GM23338 (cell line): ENCODE measurements at regions not wholly inside any gene's neighbourhood (a gene's known extent, or its start where the extent isn't known, plus 50 kb on each side); places are given as distances from the start of the nearest gene placed in this dataset.

Source experiments
- ATAC-seq: fragments of 200-7000 bp; cut with Tn5 transposase; 3 replicates; pipeline ENCODE4 v1.9.1; 2020
- DNase-seq: peaks from one replicate; pipeline ENCODE4 v3.0.0-alpha.2; 2015; ENCODE audit warnings: low spot score
- H2AFZ ChIP-seq: fragments of 200-600 bp; sonication (generic); 2 replicates; pipeline ENCODE4 v1.8.0; 2016; ENCODE audit warnings: antibody characterized with exemption, mild to moderate bottlenecking, moderate library complexity
- H3F3A ChIP-seq: fragments of 200-600 bp; sonication (generic); replicated peaks from 2 replicates; pipeline ENCODE4 v1.8.0; 2017; ENCODE audit warnings: antibody characterized with exemption, mixed run types, low read depth
- H3K27ac ChIP-seq: fragments of 200-600 bp; sonication (generic); 2 replicates; pipeline ENCODE4 v1.6.1; 2016; ENCODE audit warnings: low read depth
- H3K27me3 ChIP-seq: fragments of 200-600 bp; sonication (generic); 2 replicates; pipeline ENCODE4 v1.8.0; 2016; ENCODE audit warnings: mild to moderate bottlenecking, mixed run types, moderate library complexity; ENCODE audit not compliant: insufficient read depth
- H3K36me3 ChIP-seq: fragments of 200-600 bp; sonication (generic); 2 replicates; pipeline ENCODE4 v1.8.0; 2016; ENCODE audit warnings: mild to moderate bottlenecking; ENCODE audit not compliant: insufficient read depth
- H3K4me1 ChIP-seq: fragments of 200-600 bp; sonication (generic); 2 replicates; pipeline ENCODE4 v1.8.0; 2016; ENCODE audit warnings: mild to moderate bottlenecking, moderate library complexity; ENCODE audit not compliant: insufficient read depth
- H3K4me2 ChIP-seq: fragments of 200-600 bp; sonication (generic); 2 replicates; pipeline ENCODE4 v1.7.1; 2017; ENCODE audit warnings: mixed run types
- H3K4me3 ChIP-seq: fragments of 200-600 bp; sonication (generic); 2 replicates; pipeline ENCODE4 v1.6.1; 2016; ENCODE audit warnings: mixed run types
- H3K79me2 ChIP-seq: fragments of 200-600 bp; sonication (generic); replicated peaks from 2 replicates; pipeline ENCODE4 v1.8.0; 2017; ENCODE audit warnings: mild to moderate bottlenecking; ENCODE audit not compliant: insufficient read depth
- H3K9me2 ChIP-seq: fragments of 200-600 bp; sonication (generic); 2 replicates; pipeline ENCODE4 v1.8.0; 2017; ENCODE audit not compliant: insufficient read depth
- H4K20me1 ChIP-seq: fragments of 200-600 bp; sonication (generic); replicated peaks from 2 replicates; pipeline ENCODE4 v1.8.0; 2017; ENCODE audit warnings: mild to moderate bottlenecking; ENCODE audit not compliant: insufficient read depth
- H3K27ac Mint-ChIP-seq: 2 replicates; pipeline ENCODE4 v1.8.0; 2020; ENCODE audit warnings: inconsistent platforms, mild to moderate bottlenecking, moderate library complexity, mixed read lengths
- H3K27me3 Mint-ChIP-seq: 3 replicates; pipeline ENCODE4 v1.8.0; 2022; ENCODE audit warnings: low read depth, mild to moderate bottlenecking, moderate library complexity, mixed read lengths, inconsistent platforms; ENCODE audit not compliant: insufficient read depth, poor library complexity
- H3K36me3 Mint-ChIP-seq: 3 replicates; pipeline ENCODE4 v1.8.0; 2021; ENCODE audit warnings: low read depth, mild to moderate bottlenecking, inconsistent platforms, moderate library complexity, mixed read lengths
- H3K4me1 Mint-ChIP-seq: 3 replicates; pipeline ENCODE4 v1.8.0; 2020; ENCODE audit warnings: mild to moderate bottlenecking, inconsistent platforms, mixed read lengths
- H3K4me3 Mint-ChIP-seq: 3 replicates; pipeline ENCODE4 v1.8.0; 2021; ENCODE audit warnings: moderate library complexity, mild to moderate bottlenecking, inconsistent platforms, mixed read lengths
- H3K9me3 Mint-ChIP-seq: 3 replicates; pipeline ENCODE4 v1.8.0; 2020; ENCODE audit warnings: moderate library complexity, mild to moderate bottlenecking, inconsistent platforms, mixed read lengths
- CREB1 ChIP-seq: fragments of 250-450 bp; sonication (Bioruptor Pico); IDR thresholded peaks from 2 replicates; pipeline ENCODE4 v1.5.0; 2020; ENCODE audit warnings: low read depth, mild to moderate bottlenecking, moderate library complexity
- CTCF ChIP-seq, 2 experiments: fragments of 200-600 bp in 1 of 2; sonication (generic) in 1 of 2; conservative IDR thresholded peaks; 2 replicates each; pipeline versions ENCODE4 v1.5.1 to v1.6.1; 2016 to 2017; ENCODE audit warnings: antibody characterized with exemption in 2 of 2, low read depth in 2 of 2, mild to moderate bottlenecking in 2 of 2, moderate library complexity in 1 of 2
- ETS1 ChIP-seq: IDR thresholded peaks from 2 replicates; pipeline ENCODE4 v1.6.1; 2016; ENCODE audit warnings: antibody characterized with exemption
- EZH2 ChIP-seq: fragments of 200-600 bp; sonication (generic); IDR thresholded peaks from one replicate; pipeline ENCODE4 v1.8.0; 2017; ENCODE audit warnings: antibody characterized with exemption, mild to moderate bottlenecking, low read depth; ENCODE audit not compliant: unreplicated experiment
- EZH2phosphoT487 ChIP-seq: fragments of 200-600 bp; sonication (generic); IDR thresholded peaks from one replicate; pipeline ENCODE4 v1.8.1; 2018; ENCODE audit warnings: antibody characterized with exemption; ENCODE audit not compliant: unreplicated experiment
- JUNB ChIP-seq: IDR thresholded peaks from one replicate; pipeline ENCODE4 v1.6.1; 2016; ENCODE audit warnings: antibody characterized with exemption; ENCODE audit not compliant: unreplicated experiment
- NANOG ChIP-seq: IDR thresholded peaks from 2 replicates; pipeline ENCODE4 v1.6.1; 2016; ENCODE audit warnings: antibody characterized with exemption, borderline replicate concordance
- POLR2AphosphoS5 ChIP-seq: IDR thresholded peaks from 2 replicates; pipeline ENCODE4 v1.6.1; 2016; ENCODE audit warnings: antibody characterized with exemption, low read depth
- REST ChIP-seq: IDR thresholded peaks from one replicate; pipeline ENCODE4 v1.6.1; 2018; ENCODE audit warnings: antibody characterized with exemption; ENCODE audit not compliant: unreplicated experiment
- STAT1 ChIP-seq: IDR thresholded peaks from one replicate; pipeline ENCODE4 v1.6.1; 2016; ENCODE audit warnings: antibody characterized with exemption; ENCODE audit not compliant: unreplicated experiment
- ZNF114 ChIP-seq: fragments of 250-450 bp; sonication (Bioruptor Pico); IDR thresholded peaks from 2 replicates; pipeline ENCODE4 v1.5.0; 2020; ENCODE audit warnings: mild to moderate bottlenecking, moderate library complexity
- ZNF331 ChIP-seq: fragments of 250-450 bp; sonication (Bioruptor Pico); IDR thresholded peaks from 2 replicates; pipeline ENCODE4 v1.5.0; 2020; ENCODE audit warnings: low read depth, mild to moderate bottlenecking, moderate library complexity

GRCh38 chr4:32216502-32216901 is 1496.3 kb downstream of the PCDH7 start:
- H3K4me3 Mint-ChIP-seq, result no peak overlapping the region
- TF ChIP-seq POLR2AphosphoS5, result no peak
- TF ChIP-seq REST, result no peak
- no peak for TF ChIP-seq ZNF331 (CRISPR knock-in tag)
- TF ChIP-seq ZNF114 (CRISPR knock-in tag), result no peak
- TF ChIP-seq EZH2phosphoT487, result no peak
- TF ChIP-seq CREB1 (CRISPR knock-in tag), result no peak
- TF ChIP-seq STAT1, result no peak

GRCh38 chr4:32219306-32220075 is 1499.3 kb downstream of the PCDH7 start:
- Mint-ChIP-seq H3K27me3 (no peaks in the 10 kb centered on the region), H3K9me3 (peaks cover 6% of the 10 kb centered on the region; the same call in 2 of the 3 replicates), H3K36me3 (peaks cover 3% of the 10 kb centered on the region; the same call in 2 of the 3 replicates), H3K27ac (no peak overlapping the region), H3K4me1 (no peaks in the 10 kb centered on the region), H3K4me3 (no peak overlapping the region)
- no peaks in the 10 kb centered on the region for H3F3A ChIP-seq
- no peaks in the 10 kb centered on the region for H3K36me3 ChIP-seq
- no peak overlapping the region for H2AFZ ChIP-seq
- ATAC-seq (no peak), DNase-seq (no peak)
- H3K4me3 ChIP-seq, result no peak overlapping the region
- H3K27me3 ChIP-seq, result no peaks in the 10 kb centered on the region
- H3K27ac ChIP-seq, result no peak overlapping the region
- no peaks in the 10 kb centered on the region for H3K4me1 ChIP-seq
- 0 out of 2 replicates have a peak, but pooled peaks cover 3% of the 10 kb centered on the region for H3K9me2 ChIP-seq
- H4K20me1 ChIP-seq, result no peaks in the 10 kb centered on the region
- no peaks in the 10 kb centered on the region for H3K79me2 ChIP-seq
- TF ChIP-seq NANOG (no peak), ZNF331 (CRISPR knock-in tag) (no peak), ETS1 (no peak), POLR2AphosphoS5 (no peak), CTCF (conservative IDR thresholded peaks at IDR 0.05; ENCODE audit: low read depth in 2 of 2) (no peak), EZH2 (no peak), CREB1 (CRISPR knock-in tag) (no peak), REST (no peak), JUNB (no peak)
- H3K4me2 ChIP-seq, result no peak overlapping the region

More at GRCh38 chr4:32216502-32216901, 1496.3 kb downstream of the PCDH7 start:
- Mint-ChIP-seq H3K36me3 (no peaks in the 10 kb centered on the region), H3K4me1 (peaks cover 4% of the 10 kb centered on the region), H3K27me3 (no peaks in the 10 kb centered on the region), H3K9me3 (no peaks in the 10 kb centered on the region; the same call in 2 of the 3 replicates), H3K27ac (no peak overlapping the region)
- Histone ChIP-seq H3K9me2 (0 out of 2 replicates have a peak, but pooled peaks cover 3% of the 10 kb centered on the region), H3K4me3 (no peak overlapping the region), H3K4me2 (no peak overlapping the region), H3K27me3 (no peaks in the 10 kb centered on the region), H3K4me1 (peaks cover 8% of the 10 kb centered on the region), H2AFZ (no peak overlapping the region), H3K27ac (no peak overlapping the region), H3K79me2 (no peaks in the 10 kb centered on the region), H3F3A (no peaks in the 10 kb centered on the region), H3K36me3 (no peaks in the 10 kb centered on the region), H4K20me1 (no peaks in the 10 kb centered on the region)
- ATAC-seq, result no peak
- DNase-seq, result no peak
